Body of pancreas (tissue), 4 donors: ENCODE measurements at regions not wholly inside any gene's neighbourhood (a gene's known extent, or its start where the extent isn't known, plus 50 kb on each side); places are given as distances from the start of the nearest gene placed in this dataset.

Source experiments
- ATAC-seq: fragments of 150-250 bp; one replicate; pipeline ENCODE4 v1.9.1; 2016
- DNase-seq, 4 donors: peaks; one replicate each; pipeline ENCODE4 v3.0.0-alpha.2; 2019
- H3K27ac ChIP-seq, 4 donors: fragments of 200-600 bp; sonication (generic); 1 replicate in 3 of 4; 2 replicates in 1 of 4; pipeline versions ENCODE4 v1.5.1 to v1.6.1; 2016 to 2019; ENCODE audit warnings: mild to moderate bottlenecking in 1 of 4, mixed read lengths in 1 of 4, moderate library complexity in 1 of 4
- H3K27me3 ChIP-seq, 2 donors: fragments of 200-600 bp; sonication (generic); one replicate each; pipeline ENCODE4 v1.6.0; 2016; ENCODE audit warnings: mild to moderate bottlenecking in 1 of 2
- H3K36me3 ChIP-seq, 2 donors: fragments of 200-600 bp; sonication (generic); replicated peaks in 1 of 2; 2 replicates each; pipeline ENCODE4 v1.5.1; 2016; ENCODE audit warnings: low read depth in 2 of 2; ENCODE audit not compliant: insufficient read depth in 1 of 2
- H3K4me1 ChIP-seq: fragments of 200-600 bp; sonication (generic); one replicate; pipeline ENCODE4 v1.6.0; 2016
- H3K4me3 ChIP-seq, 2 donors: fragments of 200-600 bp; sonication (generic); 1 replicate in 1 of 2; 2 replicates in 1 of 2; pipeline ENCODE4 v1.5.1; 2016 to 2019
- H3K9me3 ChIP-seq, 3 donors: fragments of 200-600 bp; sonication (generic); 1 replicate in 2 of 3; 2 replicates in 1 of 3; pipeline ENCODE4 v1.5.1; 2016
- POLR2A ChIP-seq, 3 donors: fragments of 450-650 bp; IDR thresholded peaks; one replicate each; pipeline ENCODE4 v1.6.1; 2016; ENCODE audit warnings: antibody characterized with exemption in 3 of 3, mild to moderate bottlenecking in 2 of 3
- WGBS, 2 donors: methylation state at CpG; one replicate each; pipeline ENCODE4 v1.1.5; 2017; 5-methylcytosine and 5-hydroxymethylcytosine counted together
- intact Hi-C: fragments of 100-400 bp; cut with DNase I; formaldehyde crosslinking; loops from one replicate; pipeline ENCODE4 v1.15.1; 2023
- TF ChIP-seq, protein P1 (sequence below), 7 experiments: fragments of 450-650 bp in 4 of 7; fragments of 200-600 bp in 3 of 7; sonication (generic) in 3 of 7; IDR thresholded peaks; one replicate each; pipeline ENCODE4 v1.5.1; 2016 to 2019; ENCODE audit warnings: antibody characterized with exemption in 7 of 7

DNA sequence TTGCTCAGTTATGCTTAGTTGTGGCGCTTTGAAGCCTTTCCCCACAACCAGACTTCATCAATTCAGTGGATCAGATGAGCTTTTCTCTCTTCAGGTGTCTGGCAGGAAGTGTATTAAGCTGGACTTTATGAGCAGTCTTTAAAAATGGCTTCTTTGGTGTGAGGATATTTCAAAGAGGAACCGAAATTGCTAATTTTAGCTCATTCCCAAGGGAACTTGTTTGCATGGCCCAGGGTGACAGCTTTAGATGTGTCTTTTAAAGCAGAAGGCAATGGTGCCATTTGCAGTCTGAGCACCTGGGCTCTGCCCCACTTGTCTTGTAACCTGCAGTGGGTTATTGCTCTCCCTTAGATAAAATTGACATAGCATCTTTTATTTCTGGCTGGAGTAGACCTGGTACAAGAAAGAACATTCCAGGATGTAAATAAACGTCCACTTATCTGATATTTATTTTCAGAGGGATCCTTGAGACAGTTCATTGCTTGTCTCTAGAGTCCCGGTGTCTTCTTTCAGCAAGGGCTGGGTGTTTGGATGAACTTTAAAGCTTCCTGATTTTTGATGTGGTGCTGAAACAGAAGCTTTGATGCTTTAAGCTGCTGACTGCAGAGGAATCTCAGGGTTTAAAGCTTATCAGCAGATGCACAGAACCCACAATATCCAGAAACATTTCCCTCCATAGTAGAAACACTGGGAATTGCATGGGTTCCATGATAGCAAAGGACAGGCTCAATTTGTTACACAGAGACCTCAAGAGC, 241.7 kb downstream of the ADGRL2 start:
- ATAC-seq = no peak
- Histone ChIP-seq H3K4me3 (no peak overlapping the region), H3K36me3 (no peaks in the 10 kb centered on the region), H3K4me1 (no peaks in the 10 kb centered on the region), H3K27me3 (no peaks in the 10 kb centered on the region), H3K27ac (no peak overlapping the region), H3K9me3 (no peaks in the 10 kb centered on the region)
- TF ChIP-seq, protein P1, sequence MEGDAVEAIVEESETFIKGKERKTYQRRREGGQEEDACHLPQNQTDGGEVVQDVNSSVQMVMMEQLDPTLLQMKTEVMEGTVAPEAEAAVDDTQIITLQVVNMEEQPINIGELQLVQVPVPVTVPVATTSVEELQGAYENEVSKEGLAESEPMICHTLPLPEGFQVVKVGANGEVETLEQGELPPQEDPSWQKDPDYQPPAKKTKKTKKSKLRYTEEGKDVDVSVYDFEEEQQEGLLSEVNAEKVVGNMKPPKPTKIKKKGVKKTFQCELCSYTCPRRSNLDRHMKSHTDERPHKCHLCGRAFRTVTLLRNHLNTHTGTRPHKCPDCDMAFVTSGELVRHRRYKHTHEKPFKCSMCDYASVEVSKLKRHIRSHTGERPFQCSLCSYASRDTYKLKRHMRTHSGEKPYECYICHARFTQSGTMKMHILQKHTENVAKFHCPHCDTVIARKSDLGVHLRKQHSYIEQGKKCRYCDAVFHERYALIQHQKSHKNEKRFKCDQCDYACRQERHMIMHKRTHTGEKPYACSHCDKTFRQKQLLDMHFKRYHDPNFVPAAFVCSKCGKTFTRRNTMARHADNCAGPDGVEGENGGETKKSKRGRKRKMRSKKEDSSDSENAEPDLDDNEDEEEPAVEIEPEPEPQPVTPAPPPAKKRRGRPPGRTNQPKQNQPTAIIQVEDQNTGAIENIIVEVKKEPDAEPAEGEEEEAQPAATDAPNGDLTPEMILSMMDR (IDR thresholded peaks at IDR 0.05) = no peak
- no peak for TF ChIP-seq POLR2A (IDR thresholded peaks at IDR 0.05)
- intact Hi-C loops = no loop called here
- no peak for DNase-seq
- WGBS, 2 donors = 58 to 60% methylated on average over 4 of the region's 4 CpGs
